Endodermal cell (in vitro differentiated cells): ENCODE measurements at regions not wholly inside any gene's neighbourhood (a gene's known extent, or its start where the extent isn't known, plus 50 kb on each side); places are given as distances from the start of the nearest gene placed in this dataset.

Source experiments
- DNase-seq: peaks from one replicate; pipeline ENCODE4 v3.0.0-alpha.2; 2017
- H3K27ac ChIP-seq: 2 replicates; pipeline ENCODE4 v1.5.1; 2013; ENCODE audit warnings: mild to moderate bottlenecking, low read depth, low read length, moderate library complexity
- H3K27me3 ChIP-seq: 2 replicates; pipeline ENCODE4 v1.6.1; 2013; ENCODE audit warnings: mild to moderate bottlenecking, low read length, moderate library complexity; ENCODE audit not compliant: insufficient read depth, control insufficient read depth, poor library complexity, severe bottlenecking
- H3K36me3 ChIP-seq: 2 replicates; pipeline ENCODE4 v1.7.0; 2013; ENCODE audit warnings: mild to moderate bottlenecking, low read length, moderate library complexity; ENCODE audit not compliant: control insufficient read depth, insufficient read depth
- H3K4me1 ChIP-seq: one replicate; pipeline ENCODE4 v1.7.0; 2013; ENCODE audit warnings: low read length; ENCODE audit not compliant: control insufficient read depth, insufficient read depth
- H3K4me3 ChIP-seq: 2 replicates; pipeline ENCODE4 v1.5.1; 2013; ENCODE audit warnings: mild to moderate bottlenecking, low read length, moderate library complexity
- H3K9ac ChIP-seq: 2 replicates; pipeline ENCODE4 v1.6.1; 2013; ENCODE audit warnings: mild to moderate bottlenecking, low read length, moderate library complexity; ENCODE audit not compliant: poor library complexity, severe bottlenecking; ENCODE audit errors: extremely low read depth
- H3K9me3 ChIP-seq: 2 replicates; pipeline ENCODE4 v1.6.1; 2013; ENCODE audit warnings: mild to moderate bottlenecking, low read length, moderate library complexity; ENCODE audit not compliant: control insufficient read depth
- H3K27ac Mint-ChIP-seq: 2 replicates; pipeline ENCODE4 v1.8.0; 2020; ENCODE audit warnings: mixed read lengths
- H3K27me3 Mint-ChIP-seq: 2 replicates; pipeline ENCODE4 v1.8.0; 2021; ENCODE audit warnings: mild to moderate bottlenecking, mixed read lengths; ENCODE audit not compliant: insufficient read depth
- H3K36me3 Mint-ChIP-seq: 2 replicates; pipeline ENCODE4 v1.8.0; 2020; ENCODE audit warnings: low read depth, mixed read lengths
- H3K4me1 Mint-ChIP-seq: 2 replicates; pipeline ENCODE4 v1.8.0; 2020; ENCODE audit warnings: mixed read lengths
- H3K4me3 Mint-ChIP-seq: 2 replicates; pipeline ENCODE4 v1.8.0; 2020; ENCODE audit warnings: mild to moderate bottlenecking, moderate library complexity, mixed read lengths
- H3K9me3 Mint-ChIP-seq: 2 replicates; pipeline ENCODE4 v1.8.0; 2020; ENCODE audit warnings: mild to moderate bottlenecking, mixed read lengths
- CTCF ChIP-seq: fragments of 200-600 bp; sonication (generic); conservative IDR thresholded peaks from 2 replicates; pipeline ENCODE4 v1.5.0; 2021; ENCODE audit warnings: antibody characterized with exemption, mild to moderate bottlenecking
- WGBS, 2 experiments: methylation state at CpG; one replicate each; pipeline versions ENCODE4 v1.1.5 to v1.1.7; 2013; ENCODE audit warnings: missing lambda C conversion rate in 2 of 2, mixed read lengths in 1 of 2; ENCODE audit not compliant: insufficient coverage in 1 of 2, insufficient read length in 1 of 2; 5-methylcytosine and 5-hydroxymethylcytosine counted together

DNA sequence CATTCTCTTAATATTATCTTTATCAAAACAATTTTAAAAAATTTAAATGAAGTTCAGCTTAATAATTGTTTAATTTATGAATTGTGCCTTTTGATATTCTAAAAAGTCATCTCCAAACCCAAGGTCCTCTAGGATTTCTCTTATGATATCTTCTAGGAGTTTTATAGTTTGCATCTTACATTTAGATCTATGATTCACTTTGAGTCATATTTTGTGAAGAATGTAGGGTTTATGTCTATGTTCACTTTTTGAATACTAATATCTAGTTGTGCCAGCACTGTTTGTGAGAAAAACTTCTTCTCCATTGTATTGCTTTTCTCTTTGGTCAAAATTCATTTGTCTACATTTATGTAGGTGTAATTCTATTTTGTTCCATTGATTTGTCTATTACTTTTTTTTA lies 1068.4 kb upstream of the SPRY2 start:
- TF ChIP-seq CTCF: no peak
- Mint-ChIP-seq H3K27ac (no peak overlapping the region), H3K4me1 (peaks cover 4% of the 10 kb centered on the region), H3K27me3 (no peaks in the 10 kb centered on the region), H3K4me3 (no peak overlapping the region), H3K36me3 (no peaks in the 10 kb centered on the region), H3K9me3 (no peaks in the 10 kb centered on the region)
- no peak for DNase-seq
- Histone ChIP-seq H3K36me3 (no peaks in the 10 kb centered on the region), H3K4me3 (no peak overlapping the region), H3K9ac (no peak overlapping the region), H3K27ac (no peak overlapping the region), H3K9me3 (no peaks in the 10 kb centered on the region), H3K4me1 (no peaks in the 10 kb centered on the region), H3K27me3 (no peaks in the 10 kb centered on the region)

- TF ChIP-seq CTCF: no peak
- H3K4me1 Mint-ChIP-seq: peaks cover 4% of the 10 kb centered on the region
- WGBS, 2 experiments: 94% methylated on average over 2 of the region's 2 CpGs; no CpG with 5 or more reads in 1 of the 2 experiments
- no peak overlapping the region for H3K27ac Mint-ChIP-seq
- Histone ChIP-seq H3K27ac (no peak overlapping the region), H3K4me1 (no peaks in the 10 kb centered on the region), H3K36me3 (no peaks in the 10 kb centered on the region), H3K9me3 (no peaks in the 10 kb centered on the region), H3K9ac (no peak overlapping the region), H3K4me3 (no peak overlapping the region), H3K27me3 (no peaks in the 10 kb centered on the region)
- no peaks in the 10 kb centered on the region for H3K9me3 Mint-ChIP-seq
- H3K36me3 Mint-ChIP-seq: no peaks in the 10 kb centered on the region
- no peak overlapping the region for H3K4me3 Mint-ChIP-seq
- no peak for DNase-seq
- H3K27me3 Mint-ChIP-seq: no peaks in the 10 kb centered on the region
Observed at GRCh38 chr13:81408647-81409046, 1067.7 kb upstream of the SPRY2 start.

DNA sequence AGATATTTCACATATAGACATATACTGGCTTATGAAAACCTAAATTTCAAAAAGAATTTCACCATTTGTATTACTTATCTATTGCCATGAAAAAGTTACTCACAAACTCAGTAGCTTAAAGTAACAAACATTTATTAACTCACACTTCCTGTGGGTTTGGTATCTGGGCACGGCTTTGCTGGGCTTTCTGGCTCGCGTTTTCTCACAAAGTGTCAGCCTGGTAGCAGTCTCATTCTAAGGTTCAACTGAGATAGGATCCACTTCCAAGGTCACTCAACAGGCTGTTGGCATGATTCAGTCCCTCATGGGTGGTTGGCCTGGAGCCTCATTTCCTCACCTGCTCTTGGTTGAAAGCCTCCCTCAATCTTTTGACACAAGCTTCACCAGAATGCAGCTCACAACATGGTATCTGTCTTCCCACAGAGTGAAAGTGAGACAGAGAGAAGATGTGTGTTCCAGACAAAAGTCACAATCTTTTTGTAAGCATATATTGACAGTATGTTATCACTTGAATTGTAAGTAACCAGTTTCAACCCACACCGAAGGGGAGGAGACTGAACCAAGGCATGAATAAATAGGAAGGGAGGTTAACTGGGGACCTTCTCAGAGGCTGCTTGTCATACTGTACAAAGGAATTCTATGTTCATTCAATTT lies 1065.8 kb upstream of the SPRY2 start:
- Histone ChIP-seq H3K27ac (no peak overlapping the region), H3K9ac (no peak overlapping the region), H3K9me3 (no peaks in the 10 kb centered on the region), H3K4me3 (no peak overlapping the region), H3K36me3 (no peaks in the 10 kb centered on the region), H3K27me3 (no peaks in the 10 kb centered on the region), H3K4me1 (no peaks in the 10 kb centered on the region)
- Mint-ChIP-seq H3K4me1 (peaks cover 4% of the 10 kb centered on the region), H3K36me3 (no peaks in the 10 kb centered on the region), H3K4me3 (no peak overlapping the region), H3K9me3 (no peaks in the 10 kb centered on the region), H3K27me3 (no peaks in the 10 kb centered on the region), H3K27ac (no peak overlapping the region)
- 97 to 100% methylated on average over 4 of the region's 4 CpGs for WGBS, 2 experiments
- DNase-seq: no peak
- no peak for TF ChIP-seq CTCF
